OCI-LY7 (cell line): ENCODE measurements at regions not wholly inside any gene's neighbourhood (a gene's known extent, or its start where the extent isn't known, plus 50 kb on each side); places are given as distances from the start of the nearest gene placed in this dataset.

Experiments used
- BruUV-seq: library from RNA; stranded (reverse); fragments of 400-500 nt; replicated peaks from 2 replicates; lab custom pipeline; 2021; lab: Mats Ljungman, UMichigan
- CTCF ChIA-PET: fragments of 300-600 bp; sonication (Branson Sonifier 250); formaldehyde crosslinking; loops from one replicate; lab custom pipeline; 2022; ENCODE audit warnings: antibody characterized with exemption; ENCODE audit not compliant: unreplicated experiment; lab: Charles Lee
- POLR2A ChIA-PET: fragments of 300-600 bp; sonication (Branson Sonifier 250); formaldehyde crosslinking; loops from one replicate; lab custom pipeline; 2022; ENCODE audit warnings: antibody characterized with exemption; lab: Charles Lee
- DNase-seq: peaks from one replicate; pipeline ENCODE4 v3.0.0-alpha.2; 2015; ENCODE audit warnings: low spot score
- H2AFZ ChIP-seq: fragments of 200-600 bp; sonication (generic), shearing (Covaris generic); 2 replicates; pipeline ENCODE4 v1.6.1; 2014; ENCODE audit warnings: mild to moderate bottlenecking, antibody characterized with exemption, low read length, moderate library complexity
- H3K27ac ChIP-seq: fragments of 200-600 bp; sonication (generic); 2 replicates; pipeline ENCODE4 v1.5.1; 2014; ENCODE audit warnings: mixed run types, low read depth, mild to moderate bottlenecking, moderate library complexity, low read length, inconsistent platforms; ENCODE audit not compliant: poor library complexity, severe bottlenecking
- H3K36me3 ChIP-seq: fragments of 200-600 bp; sonication (generic); 2 replicates; pipeline ENCODE4 v1.6.1; 2014; ENCODE audit warnings: mild to moderate bottlenecking, antibody characterized with exemption, low read length, moderate library complexity, mixed read lengths; ENCODE audit not compliant: insufficient read depth
- H3K4me1 ChIP-seq: fragments of 200-600 bp; sonication (generic); 2 replicates; pipeline ENCODE4 v1.5.1; 2014; ENCODE audit warnings: mild to moderate bottlenecking, low read length; ENCODE audit not compliant: insufficient read depth, poor library complexity, severe bottlenecking
- H3K4me2 ChIP-seq: fragments of 200-600 bp; sonication (generic); 2 replicates; pipeline ENCODE4 v1.6.1; 2014; ENCODE audit warnings: mild to moderate bottlenecking, low read length
- H3K4me3 ChIP-seq: fragments of 200-600 bp; sonication (generic); 2 replicates; pipeline ENCODE4 v1.5.1; 2014; ENCODE audit warnings: mild to moderate bottlenecking, low read depth, low read length; ENCODE audit not compliant: poor library complexity, severe bottlenecking
- H3K79me2 ChIP-seq: fragments of 200-600 bp; sonication (generic); 2 replicates; pipeline ENCODE4 v1.6.1; 2016; ENCODE audit warnings: low read depth, mild to moderate bottlenecking, low read length, moderate library complexity, mixed read lengths; ENCODE audit not compliant: insufficient read depth
- H3K9me2 ChIP-seq: fragments of 200-600 bp; sonication (generic); 2 replicates; pipeline ENCODE4 v1.6.1; 2016; ENCODE audit warnings: mild to moderate bottlenecking, low read length, mixed read lengths; ENCODE audit not compliant: insufficient read depth
- H3K9me3 ChIP-seq: fragments of 200-600 bp; sonication (generic); 2 replicates; pipeline ENCODE4 v1.6.1; 2014; ENCODE audit warnings: mild to moderate bottlenecking, mixed run types, low read length, mixed read lengths
- H4K20me1 ChIP-seq: fragments of 200-600 bp; sonication (generic); 2 replicates; pipeline ENCODE4 v1.6.1; 2014; ENCODE audit warnings: mild to moderate bottlenecking, antibody characterized with exemption, low read length, moderate library complexity, mixed read lengths; ENCODE audit not compliant: insufficient read depth
- EZH2phosphoT487 ChIP-seq: fragments of 200-600 bp; sonication (generic); IDR thresholded peaks from 2 replicates; pipeline ENCODE4 v1.6.1; 2018; ENCODE audit warnings: low read depth, borderline replicate concordance, mild to moderate bottlenecking, mixed run types, antibody characterized with exemption, low read length, moderate library complexity, mixed read lengths
- intact Hi-C: fragments of 100-400 bp; cut with micrococcal nuclease; formaldehyde crosslinking; loops from one replicate; pipeline ENCODE4 v1.10.0; 2022; ENCODE audit not compliant: unreplicated experiment
- TF ChIP-seq, protein P1 (sequence below): fragments of 200-600 bp; sonication (generic); conservative IDR thresholded peaks from 2 replicates; pipeline ENCODE4 v1.5.1; 2014; ENCODE audit warnings: mild to moderate bottlenecking, antibody characterized with exemption, low read length, moderate library complexity, mixed read lengths

DNA sequence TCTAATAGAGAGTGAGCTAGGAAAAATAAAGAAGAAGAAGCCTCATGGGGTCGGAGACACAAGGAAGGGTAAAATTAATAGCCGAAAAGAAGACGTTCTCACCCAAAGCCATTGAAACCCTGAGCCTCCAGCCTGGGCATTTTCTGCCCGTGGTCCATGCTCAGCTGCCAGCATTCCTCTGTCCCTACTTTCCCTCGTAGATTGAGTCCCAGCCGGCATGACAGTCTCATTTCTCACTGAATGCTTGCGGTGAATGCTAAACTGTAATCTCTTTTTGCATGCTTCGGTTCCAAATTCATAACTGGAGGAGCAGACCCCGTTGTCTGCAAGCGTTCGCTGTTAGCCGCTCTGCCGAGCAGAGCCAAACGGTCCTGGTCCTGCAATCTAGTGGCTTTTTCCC lies 54.0 kb upstream of the COX10 start:
- POLR2A ChIA-PET, result no interaction called here
- no peak for TF ChIP-seq EZH2phosphoT487
- TF ChIP-seq, protein P1, sequence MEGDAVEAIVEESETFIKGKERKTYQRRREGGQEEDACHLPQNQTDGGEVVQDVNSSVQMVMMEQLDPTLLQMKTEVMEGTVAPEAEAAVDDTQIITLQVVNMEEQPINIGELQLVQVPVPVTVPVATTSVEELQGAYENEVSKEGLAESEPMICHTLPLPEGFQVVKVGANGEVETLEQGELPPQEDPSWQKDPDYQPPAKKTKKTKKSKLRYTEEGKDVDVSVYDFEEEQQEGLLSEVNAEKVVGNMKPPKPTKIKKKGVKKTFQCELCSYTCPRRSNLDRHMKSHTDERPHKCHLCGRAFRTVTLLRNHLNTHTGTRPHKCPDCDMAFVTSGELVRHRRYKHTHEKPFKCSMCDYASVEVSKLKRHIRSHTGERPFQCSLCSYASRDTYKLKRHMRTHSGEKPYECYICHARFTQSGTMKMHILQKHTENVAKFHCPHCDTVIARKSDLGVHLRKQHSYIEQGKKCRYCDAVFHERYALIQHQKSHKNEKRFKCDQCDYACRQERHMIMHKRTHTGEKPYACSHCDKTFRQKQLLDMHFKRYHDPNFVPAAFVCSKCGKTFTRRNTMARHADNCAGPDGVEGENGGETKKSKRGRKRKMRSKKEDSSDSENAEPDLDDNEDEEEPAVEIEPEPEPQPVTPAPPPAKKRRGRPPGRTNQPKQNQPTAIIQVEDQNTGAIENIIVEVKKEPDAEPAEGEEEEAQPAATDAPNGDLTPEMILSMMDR, result no peak

GRCh38 chr17:14016858-14017257 lies 52.4 kb upstream of the COX10 start:
- H3K4me2 ChIP-seq, result no peak overlapping the region
- intact Hi-C loops, result no loop called here
- TF ChIP-seq, protein P1, result no peak
- no peak for TF ChIP-seq EZH2phosphoT487
- H3K4me1 ChIP-seq, result no peaks in the 10 kb centered on the region
- no peaks in the 10 kb centered on the region for H3K79me2 ChIP-seq
- POLR2A ChIA-PET, result no interaction called here
- H2AFZ ChIP-seq, result no peak overlapping the region
- no peaks in the 10 kb centered on the region for H4K20me1 ChIP-seq
- H3K27ac ChIP-seq, result no peak overlapping the region
- H3K36me3 ChIP-seq, result no peaks in the 10 kb centered on the region
- CTCF ChIA-PET, result no interaction called here
- no TSS peak for BruUV-seq
- no peak for DNase-seq
- H3K9me2 ChIP-seq, result no peaks in the 10 kb centered on the region
- no peak overlapping the region for H3K4me3 ChIP-seq
- no peaks in the 10 kb centered on the region for H3K9me3 ChIP-seq

More for the DNA sequence above, 54.0 kb upstream of the COX10 start:
- Histone ChIP-seq H3K27ac (no peak overlapping the region), H2AFZ (no peak overlapping the region), H3K4me2 (no peak overlapping the region), H4K20me1 (no peaks in the 10 kb centered on the region), H3K9me2 (no peaks in the 10 kb centered on the region), H3K36me3 (no peaks in the 10 kb centered on the region), H3K79me2 (no peaks in the 10 kb centered on the region), H3K4me1 (no peaks in the 10 kb centered on the region), H3K9me3 (no peaks in the 10 kb centered on the region), H3K4me3 (no peak overlapping the region)
- no TSS peak for BruUV-seq
- DNase-seq, result no peak
- intact Hi-C loops, result no loop called here
- CTCF ChIA-PET, result no interaction called here

DNA sequence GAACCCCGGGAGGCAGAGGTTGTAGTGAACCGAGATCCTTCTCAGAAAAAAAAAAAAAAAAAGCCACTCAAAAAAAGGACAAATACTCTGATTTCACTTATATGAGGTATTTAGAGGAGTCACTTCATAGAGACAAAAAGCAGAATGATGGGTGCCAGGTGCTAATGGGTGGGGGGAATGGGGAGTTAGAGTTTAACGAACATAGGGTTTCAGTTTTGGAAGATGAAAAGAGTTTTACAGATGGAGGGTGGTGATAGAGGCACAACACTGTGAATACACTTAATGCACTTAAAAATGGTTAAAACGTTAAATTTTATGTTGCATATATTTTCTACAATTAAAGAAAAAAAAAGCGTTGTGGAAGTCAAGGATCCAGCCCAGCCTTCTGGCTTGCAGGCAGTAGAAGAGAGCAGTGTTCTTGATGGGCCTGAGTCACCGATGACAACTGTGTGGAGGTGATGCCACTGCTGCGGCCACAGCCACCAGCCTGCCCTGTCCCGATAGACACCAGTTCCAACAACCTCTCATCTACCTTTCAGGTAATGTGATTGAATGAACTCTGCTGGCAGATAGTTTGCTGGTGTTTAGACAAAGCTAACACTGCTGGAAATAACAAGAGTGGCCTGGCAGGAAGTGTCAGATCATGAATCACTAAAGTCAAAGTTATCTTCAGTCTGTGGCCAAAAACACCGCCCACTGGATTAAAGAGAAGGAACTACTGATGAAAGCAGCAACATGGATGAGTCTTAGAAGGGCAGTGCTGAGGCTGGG lies 49.9 kb upstream of the COX10 start:
- H3K4me1 ChIP-seq, result no peaks in the 10 kb centered on the region
- no peak overlapping the region for H3K4me3 ChIP-seq
- H3K79me2 ChIP-seq, result no peaks in the 10 kb centered on the region
- H2AFZ ChIP-seq, result no peak overlapping the region
- no peaks in the 10 kb centered on the region for H4K20me1 ChIP-seq
- no peak overlapping the region for H3K4me2 ChIP-seq
- intact Hi-C loops, result no loop called here
- TF ChIP-seq, protein P1, result no peak
- no peak for TF ChIP-seq EZH2phosphoT487
- ChIA-PET POLR2A (no interaction called here), CTCF (no interaction called here)
- H3K36me3 ChIP-seq, result no peaks in the 10 kb centered on the region
- no peak for DNase-seq
- BruUV-seq, result no TSS peak
- no peaks in the 10 kb centered on the region for H3K9me2 ChIP-seq
- no peaks in the 10 kb centered on the region for H3K9me3 ChIP-seq
- H3K27ac ChIP-seq, result no peak overlapping the region
